Gastrocnemius medialis (tissue), 4 donors: ENCODE measurements at regions not wholly inside any gene's neighbourhood (a gene's known extent, or its start where the extent isn't known, plus 50 kb on each side); places are given as distances from the start of the nearest gene placed in this dataset.

Experiments
- ATAC-seq, 2 donors: fragments of 150-250 bp; one replicate each; pipeline ENCODE4 v1.9.1; 2016
- DNase-seq, 2 donors: peaks; one replicate each; pipeline ENCODE4 v3.0.0-alpha.2; 2019
- H3K27ac ChIP-seq, 4 donors: fragments of 200-600 bp; sonication (generic); 1 replicate in 1 of 4; 2 replicates in 3 of 4; pipeline ENCODE4 v1.5.1; 2016 to 2018; ENCODE audit warnings: mild to moderate bottlenecking in 2 of 4, moderate library complexity in 1 of 4
- H3K27me3 ChIP-seq, 3 donors: fragments of 200-600 bp; sonication (generic) in 2 of 3; 1 replicate in 1 of 3; 2 replicates in 2 of 3; pipeline versions ENCODE4 v1.5.1 to v1.6.0; 2016 to 2019; ENCODE audit warnings: mild to moderate bottlenecking in 1 of 3, moderate library complexity in 1 of 3
- H3K36me3 ChIP-seq, 2 donors: fragments of 200-600 bp; sonication (generic) in 1 of 2; one replicate each; pipeline ENCODE4 v1.5.1; 2017 to 2018
- H3K4me1 ChIP-seq, 2 donors: fragments of 200-600 bp; sonication (generic) in 1 of 2; one replicate each; pipeline ENCODE4 v1.5.1; 2016 to 2017; ENCODE audit warnings: mild to moderate bottlenecking in 2 of 2
- H3K4me3 ChIP-seq, 4 donors: fragments of 200-600 bp; sonication (generic) in 3 of 4; 1 replicate in 1 of 4; 2 replicates in 3 of 4; pipeline ENCODE4 v1.5.1; 2016 to 2019; ENCODE audit warnings: mild to moderate bottlenecking in 2 of 4
- H3K9me3 ChIP-seq, 3 donors: fragments of 200-600 bp; sonication (generic) in 2 of 3; 1 replicate in 1 of 3; 2 replicates in 2 of 3; pipeline ENCODE4 v1.5.1; 2016 to 2019
- POLR2A ChIP-seq, 2 donors: fragments of 450-650 bp; IDR thresholded peaks; one replicate each; pipeline ENCODE4 v1.6.1; 2017; ENCODE audit warnings: antibody characterized with exemption in 2 of 2, mild to moderate bottlenecking in 2 of 2, moderate library complexity in 2 of 2
- in situ Hi-C, 4 donors: fragments of 200-750 bp; cut with MboI; loops; one replicate each; pipeline versions ENCODE4 v1.15.0 to v1.8.0; 2017; ENCODE audit warnings: low sequenced_read_pairs in 4 of 4
- intact Hi-C: fragments of 100-400 bp; cut with DNase I; formaldehyde crosslinking; loops from one replicate; pipeline ENCODE4 v1.15.1; 2023; ENCODE audit warnings: low total_unique reads
- TF ChIP-seq, protein P1 (sequence below), 5 experiments: fragments of 450-650 bp in 3 of 5; fragments of 200-600 bp in 2 of 5; sonication (generic) in 2 of 5; IDR thresholded peaks in 4 of 5; conservative IDR thresholded peaks in 1 of 5; 1 replicate in 4 of 5; 2 replicates in 1 of 5; pipeline ENCODE4 v1.5.1; 2016 to 2019; ENCODE audit warnings: antibody characterized with exemption in 5 of 5, mild to moderate bottlenecking in 3 of 5, moderate library complexity in 3 of 5

DNA sequence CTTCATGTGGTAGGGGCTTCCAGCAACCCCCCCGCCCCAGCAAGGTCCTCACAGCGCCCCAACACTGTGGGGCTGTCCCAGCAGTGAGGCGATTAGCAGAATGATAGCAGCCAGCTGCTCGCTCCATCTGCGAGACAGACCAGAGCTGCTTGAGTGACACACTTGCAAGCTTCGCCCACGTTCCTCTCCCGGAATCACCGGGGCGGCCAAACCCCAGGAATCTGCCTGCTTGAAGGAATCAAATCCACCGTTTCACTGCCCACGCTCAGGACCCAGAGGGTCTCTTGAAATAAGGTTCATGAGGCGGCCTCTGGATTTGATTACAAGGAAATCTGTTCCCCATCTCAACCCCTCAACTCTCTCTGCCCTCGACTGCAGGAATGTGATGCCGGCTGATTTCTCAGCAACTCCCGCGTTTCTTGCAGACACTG lies 356.0 kb downstream of the C16orf95 start:
- intact Hi-C loops: no loop called here
- H3K36me3 ChIP-seq: no peaks in the 10 kb centered on the region
- ATAC-seq (no peak), DNase-seq (no peak)
- H3K27ac ChIP-seq: no peak overlapping the region
- no peak overlapping the region for H3K4me3 ChIP-seq
- peaks cover 16 to 23% (median 21%) of the 10 kb centered on the region in 3 donors for H3K27me3 ChIP-seq
- in situ Hi-C loops: no loop called here
- TF ChIP-seq POLR2A (IDR thresholded peaks at IDR 0.05): no peak
- TF ChIP-seq, protein P1, sequence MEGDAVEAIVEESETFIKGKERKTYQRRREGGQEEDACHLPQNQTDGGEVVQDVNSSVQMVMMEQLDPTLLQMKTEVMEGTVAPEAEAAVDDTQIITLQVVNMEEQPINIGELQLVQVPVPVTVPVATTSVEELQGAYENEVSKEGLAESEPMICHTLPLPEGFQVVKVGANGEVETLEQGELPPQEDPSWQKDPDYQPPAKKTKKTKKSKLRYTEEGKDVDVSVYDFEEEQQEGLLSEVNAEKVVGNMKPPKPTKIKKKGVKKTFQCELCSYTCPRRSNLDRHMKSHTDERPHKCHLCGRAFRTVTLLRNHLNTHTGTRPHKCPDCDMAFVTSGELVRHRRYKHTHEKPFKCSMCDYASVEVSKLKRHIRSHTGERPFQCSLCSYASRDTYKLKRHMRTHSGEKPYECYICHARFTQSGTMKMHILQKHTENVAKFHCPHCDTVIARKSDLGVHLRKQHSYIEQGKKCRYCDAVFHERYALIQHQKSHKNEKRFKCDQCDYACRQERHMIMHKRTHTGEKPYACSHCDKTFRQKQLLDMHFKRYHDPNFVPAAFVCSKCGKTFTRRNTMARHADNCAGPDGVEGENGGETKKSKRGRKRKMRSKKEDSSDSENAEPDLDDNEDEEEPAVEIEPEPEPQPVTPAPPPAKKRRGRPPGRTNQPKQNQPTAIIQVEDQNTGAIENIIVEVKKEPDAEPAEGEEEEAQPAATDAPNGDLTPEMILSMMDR (IDR thresholded peaks at IDR 0.05 in 4 of 5, conservative IDR thresholded peaks at IDR 0.05 in 1 of 5): no peak
- H3K4me1 ChIP-seq: no peaks in the 10 kb centered on the region
- H3K9me3 ChIP-seq: no peaks in the 10 kb centered on the region

GRCh38 chr16:86962259-86962658 lies 354.9 kb downstream of the C16orf95 start:
- H3K4me1 ChIP-seq: no peaks in the 10 kb centered on the region
- peaks cover 16 to 21% (median 20%) of the 10 kb centered on the region in 3 donors for H3K27me3 ChIP-seq

GRCh38 chr16:86962913-86963312 lies 354.3 kb downstream of the C16orf95 start:
- no peaks in the 10 kb centered on the region for H3K36me3 ChIP-seq
- ATAC-seq: no peak
- TF ChIP-seq POLR2A (IDR thresholded peaks at IDR 0.05): no peak
- TF ChIP-seq, protein P1 (IDR thresholded peaks at IDR 0.05 in 4 of 5, conservative IDR thresholded peaks at IDR 0.05 in 1 of 5): no peak
- peaks cover 16 to 21% (median 20%) of the 10 kb centered on the region in 3 donors for H3K27me3 ChIP-seq
- in situ Hi-C loops: no loop called here
- H3K27ac ChIP-seq: no peak overlapping the region
- H3K4me1 ChIP-seq: no peaks in the 10 kb centered on the region
- no peak for DNase-seq
- H3K4me3 ChIP-seq: no peak overlapping the region
- intact Hi-C loops: no loop called here
- H3K9me3 ChIP-seq: no peaks in the 10 kb centered on the region

More at GRCh38 chr16:86962259-86962658, 354.9 kb downstream of the C16orf95 start:
- no peak overlapping the region for H3K4me3 ChIP-seq
- no peaks in the 10 kb centered on the region for H3K36me3 ChIP-seq
- in situ Hi-C loops (no loop called here), intact Hi-C loops (no loop called here)
- H3K9me3 ChIP-seq: no peaks in the 10 kb centered on the region
- DNase-seq: no peak
- TF ChIP-seq, protein P1 (IDR thresholded peaks at IDR 0.05 in 4 of 5, conservative IDR thresholded peaks at IDR 0.05 in 1 of 5): no peak
- TF ChIP-seq POLR2A (IDR thresholded peaks at IDR 0.05): no peak
- no peak for ATAC-seq
- H3K27ac ChIP-seq: no peak overlapping the region

DNA sequence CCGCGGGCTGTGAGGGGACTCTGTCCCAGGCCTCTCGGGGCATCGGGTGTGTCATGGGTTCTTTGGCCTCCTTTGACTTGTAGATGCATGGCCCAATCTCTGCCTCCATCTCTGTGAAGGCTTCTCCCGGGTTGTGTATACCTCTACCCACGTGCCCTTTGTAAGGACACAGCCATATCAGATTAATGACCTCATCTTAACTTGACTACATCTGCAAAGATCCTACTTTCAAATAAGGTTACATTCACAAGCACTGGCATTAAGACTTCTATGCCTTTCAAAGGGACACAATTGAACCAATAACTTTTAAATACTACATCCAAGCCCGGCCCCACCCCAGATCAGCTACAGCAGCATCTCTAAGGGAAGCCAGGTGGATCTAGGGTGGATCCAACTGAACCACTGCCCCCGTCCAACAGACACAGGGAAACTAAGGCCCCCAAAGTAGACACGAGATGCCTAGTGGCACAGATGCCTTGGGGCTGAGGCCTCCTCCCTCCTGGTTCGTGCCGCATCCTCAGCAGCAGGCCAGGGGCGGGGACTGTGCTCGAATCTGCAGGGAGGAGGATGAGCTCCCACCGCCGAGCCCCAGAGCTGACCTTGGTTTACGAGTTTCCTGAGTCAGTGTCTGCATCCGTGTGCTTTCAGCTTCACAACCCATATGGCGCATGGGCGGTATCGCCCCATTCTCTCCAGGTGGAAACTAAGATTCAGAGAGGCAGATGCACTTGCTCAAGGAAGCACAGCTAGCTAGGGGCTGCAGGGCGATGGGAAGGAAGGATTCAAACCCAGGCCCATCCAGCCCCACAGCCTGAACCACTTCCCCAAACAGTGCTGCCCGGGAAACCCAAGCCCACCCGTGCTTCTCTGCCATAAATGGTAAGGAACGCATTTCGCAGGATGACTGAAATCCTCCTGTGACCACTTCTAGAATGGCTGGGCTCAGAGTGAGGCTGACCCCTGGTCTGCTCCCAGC lies 353.3 kb downstream of the C16orf95 start:
- no peak for TF ChIP-seq POLR2A (IDR thresholded peaks at IDR 0.05)
- TF ChIP-seq, protein P1 (IDR thresholded peaks at IDR 0.05 in 4 of 5, conservative IDR thresholded peaks at IDR 0.05 in 1 of 5): no peak
- Histone ChIP-seq H3K27ac (no peak overlapping the region), H3K9me3 (no peaks in the 10 kb centered on the region), H3K27me3 (peaks cover 13 to 16% (median 15%) of the 10 kb centered on the region in 3 donors), H3K36me3 (no peaks in the 10 kb centered on the region), H3K4me1 (no peaks in the 10 kb centered on the region), H3K4me3 (no peak overlapping the region)
- no peak for DNase-seq
- ATAC-seq: no peak
- intact Hi-C loops: no loop called here
- in situ Hi-C loops: no loop called here
